H1 (cell line): ENCODE measurements at regions not wholly inside any gene's neighbourhood (a gene's known extent, or its start where the extent isn't known, plus 50 kb on each side); places are given as distances from the start of the nearest gene placed in this dataset.

Experiments used
- CTCF ChIA-PET: fragments of 300-600 bp; sonication (Branson Sonifier 250); formaldehyde crosslinking; loops from one replicate; lab custom pipeline; 2021; ENCODE audit not compliant: partially characterized antibody; lab: Charles Lee
- POLR2A ChIA-PET: fragments of 300-600 bp; sonication (Branson Sonifier 250); formaldehyde crosslinking; loops from one replicate; lab custom pipeline; 2021; ENCODE audit warnings: inconsistent platforms; ENCODE audit not compliant: partially characterized antibody; lab: Charles Lee
- DNase-seq, 2 experiments: peaks; one replicate each; pipeline versions ENCODE4 v3.0.0 to v3.0.0-alpha.2; 2010 to 2022; ENCODE audit warnings: low spot score in 2 of 2, low read depth in 1 of 2, mixed read lengths in 1 of 2
- FAIRE-seq: peaks from 2 replicates; lab custom pipeline; 2011; peaks lifted over from hg19 to GRCh38; lab: Jason Lieb, UNC
- H2AFZ ChIP-seq: 2 replicates; pipeline ENCODE4 v1.8.1; 2012; ENCODE audit warnings: low read length, inconsistent platforms
- H2AK5ac ChIP-seq: 2 replicates; pipeline ENCODE4 v1.6.1; 2013; ENCODE audit warnings: low read depth, low read length
- H2BK120ac ChIP-seq: replicated peaks from 2 replicates; pipeline ENCODE3; 2013; ENCODE audit warnings: low read depth, low read length, inconsistent platforms
- H2BK12ac ChIP-seq: 2 replicates; pipeline ENCODE4 v1.6.1; 2013; ENCODE audit warnings: low read depth, low read length
- H2BK15ac ChIP-seq: 2 replicates; pipeline ENCODE4 v1.6.1; 2013; ENCODE audit warnings: low read length
- H2BK20ac ChIP-seq: 2 replicates; pipeline ENCODE4 v1.6.1; 2013; ENCODE audit warnings: low read length
- H2BK5ac ChIP-seq: 2 replicates; pipeline ENCODE4 v1.6.1; 2013; ENCODE audit warnings: low read depth, low read length
- H3K14ac ChIP-seq: 2 replicates; pipeline ENCODE4 v1.6.1; 2013; ENCODE audit warnings: inconsistent platforms; ENCODE audit not compliant: insufficient read length
- H3K18ac ChIP-seq: 2 replicates; pipeline ENCODE4 v1.6.1; 2013; ENCODE audit warnings: low read length; ENCODE audit errors: extremely low read depth
- H3K23ac ChIP-seq: 2 replicates; pipeline ENCODE4 v1.6.1; 2013; ENCODE audit warnings: inconsistent platforms; ENCODE audit not compliant: insufficient read length
- H3K23me2 ChIP-seq: 2 replicates; pipeline ENCODE4 v1.6.1; 2013; ENCODE audit warnings: low read depth, low read length
- H3K27ac ChIP-seq: 2 replicates; pipeline ENCODE4 v1.6.1; 2011; ENCODE audit warnings: low read depth, low read length, inconsistent platforms
- H3K27me3 ChIP-seq, 4 experiments: replicated peaks in 1 of 4; 1 replicate in 1 of 4; 2 replicates in 3 of 4; pipeline versions ENCODE4 v1.6.1 to v1.8.1; 2011 to 2013; ENCODE audit warnings: low read length in 3 of 4, mild to moderate bottlenecking in 3 of 4, inconsistent platforms in 2 of 4, mixed read lengths in 2 of 4, moderate library complexity in 1 of 4; ENCODE audit not compliant: control insufficient read depth in 3 of 4, insufficient read depth in 3 of 4; ENCODE audit errors: extremely low read depth in 1 of 4
- H3K36me3 ChIP-seq, 4 experiments: 2 replicates each; pipeline versions ENCODE4 v1.6.1 to v1.8.1; 2011 to 2013; ENCODE audit warnings: mild to moderate bottlenecking in 4 of 4, low read length in 3 of 4, moderate library complexity in 2 of 4, control low read depth in 1 of 4, inconsistent platforms in 1 of 4; ENCODE audit not compliant: insufficient read depth in 4 of 4, control insufficient read depth in 2 of 4
- H3K4ac ChIP-seq: replicated peaks from 2 replicates; pipeline ENCODE3; 2013; ENCODE audit warnings: low read length, low read depth, mixed read lengths, inconsistent platforms; ENCODE audit not compliant: insufficient read length
- H3K4me1 ChIP-seq, 4 experiments: replicated peaks in 1 of 4; 1 replicate in 1 of 4; 2 replicates in 3 of 4; pipeline versions ENCODE4 v1.6.1 to v1.8.1; 2011 to 2013; ENCODE audit warnings: low read length in 3 of 4, inconsistent platforms in 2 of 4, mixed read lengths in 1 of 4; ENCODE audit not compliant: insufficient read depth in 4 of 4, control insufficient read depth in 3 of 4
- H3K4me2 ChIP-seq, 2 experiments: 2 replicates each; pipeline versions ENCODE4 v1.6.1 to v1.8.1; 2011 to 2013; ENCODE audit warnings: low read depth in 2 of 2, low read length in 2 of 2, control low read depth in 1 of 2, inconsistent platforms in 1 of 2, mild to moderate bottlenecking in 1 of 2; ENCODE audit not compliant: insufficient read depth in 1 of 2
- H3K4me3 ChIP-seq, 4 experiments: fragments of 200-600, 300-600 bp in 1 of 4; sonication (generic), shearing (Covaris generic), sonication (Bioruptor Twin) in 1 of 4; 2 replicates each; pipeline versions ENCODE4 v1.5.1 to v1.8.1; 2011 to 2016; ENCODE audit warnings: low read length in 4 of 4, low read depth in 3 of 4, control low read depth in 2 of 4, inconsistent platforms in 2 of 4, mild to moderate bottlenecking in 2 of 4, mixed read lengths in 1 of 4, moderate library complexity in 1 of 4; ENCODE audit not compliant: insufficient read depth in 2 of 4; ENCODE audit errors: extremely low read depth in 1 of 4
- H3K56ac ChIP-seq: replicated peaks from 2 replicates; pipeline ENCODE3; 2013; ENCODE audit warnings: low read depth, mild to moderate bottlenecking, mixed read lengths, low read length, inconsistent platforms; ENCODE audit not compliant: insufficient read length
- H3K79me1 ChIP-seq: 2 replicates; pipeline ENCODE4 v1.6.1; 2013; ENCODE audit warnings: low read depth, low read length, control low read depth
- H3K79me2 ChIP-seq, 2 experiments: 2 replicates each; pipeline versions ENCODE4 v1.6.1 to v1.8.1; 2012 to 2013; ENCODE audit warnings: low read length in 2 of 2, mild to moderate bottlenecking in 2 of 2, inconsistent platforms in 1 of 2; ENCODE audit not compliant: insufficient read depth in 2 of 2, control insufficient read depth in 1 of 2
- H3K9ac ChIP-seq, 4 experiments: replicated peaks in 1 of 4; 1 replicate in 1 of 4; 2 replicates in 3 of 4; pipeline versions ENCODE4 v1.6.1 to v1.8.1; 2011 to 2013; ENCODE audit warnings: low read depth in 3 of 4, low read length in 3 of 4, control low read depth in 2 of 4, mild to moderate bottlenecking in 2 of 4, moderate library complexity in 2 of 4, inconsistent platforms in 1 of 4; ENCODE audit errors: extremely low read depth in 1 of 4
- H3K9me3 ChIP-seq, 2 experiments: 2 replicates each; pipeline versions ENCODE4 v1.6.1 to v1.8.1; 2012 to 2013; ENCODE audit warnings: mild to moderate bottlenecking in 2 of 2, moderate library complexity in 2 of 2, control low read depth in 1 of 2, inconsistent platforms in 1 of 2, low read depth in 1 of 2, low read length in 1 of 2, mixed read lengths in 1 of 2; ENCODE audit not compliant: insufficient read depth in 2 of 2
- H4K20me1 ChIP-seq, 2 experiments: replicated peaks in 1 of 2; 2 replicates each; pipeline versions ENCODE3 to v1.8.1; 2011 to 2013; ENCODE audit warnings: inconsistent platforms in 2 of 2, low read length in 2 of 2, mild to moderate bottlenecking in 1 of 2; ENCODE audit not compliant: insufficient read depth in 2 of 2, control insufficient read depth in 1 of 2
- H4K5ac ChIP-seq: 2 replicates; pipeline ENCODE4 v1.6.1; 2013; ENCODE audit warnings: low read length, low read depth, mixed read lengths, inconsistent platforms; ENCODE audit not compliant: insufficient read length
- H4K8ac ChIP-seq: 2 replicates; pipeline ENCODE4 v1.8.0; 2013; ENCODE audit warnings: mild to moderate bottlenecking, moderate library complexity, low read length, inconsistent platforms; ENCODE audit not compliant: insufficient read depth; ENCODE audit errors: extremely low read depth
- H4K91ac ChIP-seq: replicated peaks from 2 replicates; pipeline ENCODE3; 2013; ENCODE audit warnings: low read length, mixed read lengths, inconsistent platforms; ENCODE audit not compliant: insufficient read length
- BACH1 ChIP-seq: IDR thresholded peaks from 2 replicates; pipeline ENCODE4 v1.6.1; 2012; ENCODE audit warnings: low read length, improper control_type of control experiment
- CTBP2 ChIP-seq: IDR thresholded peaks from 2 replicates; pipeline ENCODE4 v1.7.0; 2011; ENCODE audit warnings: borderline replicate concordance, mild to moderate bottlenecking, moderate library complexity, mixed read lengths, low read length; ENCODE audit not compliant: insufficient read depth, insufficient read length
- GABPA ChIP-seq: IDR thresholded peaks from 2 replicates; pipeline ENCODE4 v1.6.1; 2011; ENCODE audit warnings: mild to moderate bottlenecking, low read length, moderate library complexity, borderline replicate concordance; ENCODE audit not compliant: insufficient read depth
- KDM4A ChIP-seq: IDR thresholded peaks from one replicate; pipeline ENCODE4 v1.7.1; 2012; ENCODE audit warnings: low read depth, mild to moderate bottlenecking, moderate library complexity, low read length, inconsistent platforms; ENCODE audit not compliant: severe bottlenecking
- NANOG ChIP-seq: IDR thresholded peaks from 2 replicates; pipeline ENCODE4 v1.6.1; 2011; ENCODE audit warnings: low read length, low read depth, mild to moderate bottlenecking, inconsistent platforms; ENCODE audit not compliant: insufficient read depth, poor library complexity, severe bottlenecking
- POLR2AphosphoS5 ChIP-seq: IDR thresholded peaks from 2 replicates; pipeline ENCODE4 v1.6.1; 2011; ENCODE audit warnings: low read depth, low read length
- POU5F1 ChIP-seq: IDR thresholded peaks from 2 replicates; pipeline ENCODE4 v1.6.1; 2011; ENCODE audit warnings: low read depth, mild to moderate bottlenecking, low read length, moderate library complexity
- RAD21 ChIP-seq, 2 experiments: IDR thresholded peaks in 1 of 2; conservative IDR thresholded peaks in 1 of 2; 2 replicates each; pipeline ENCODE4 v1.6.1; 2011; ENCODE audit warnings: low read depth in 2 of 2, low read length in 2 of 2, improper control_type of control experiment in 1 of 2, inconsistent platforms in 1 of 2, mild to moderate bottlenecking in 1 of 2, moderate library complexity in 1 of 2
- RBBP5 ChIP-seq: IDR thresholded peaks from 2 replicates; pipeline ENCODE4 v1.7.1; 2012; ENCODE audit warnings: low read depth, mild to moderate bottlenecking, inconsistent platforms, low read length, moderate library complexity, borderline replicate concordance
- SIN3A ChIP-seq, 2 experiments: IDR thresholded peaks in 1 of 2; conservative IDR thresholded peaks in 1 of 2; 2 replicates each; pipeline ENCODE4 v1.6.1; 2011 to 2012; ENCODE audit warnings: low read length in 2 of 2, improper control_type of control experiment in 1 of 2, low read depth in 1 of 2, mild to moderate bottlenecking in 1 of 2
- SP1 ChIP-seq: IDR thresholded peaks from 2 replicates; pipeline ENCODE4 v1.6.1; 2011; ENCODE audit warnings: low read depth, low read length
- SUZ12 ChIP-seq: fragments of 200-600 bp; sonication (generic); IDR thresholded peaks from 2 replicates; pipeline ENCODE4 v1.6.1; 2012; ENCODE audit warnings: mild to moderate bottlenecking, inconsistent platforms, low read length, moderate library complexity, mixed read lengths
- TCF12 ChIP-seq: IDR thresholded peaks from 2 replicates; pipeline ENCODE4 v1.6.1; 2011; ENCODE audit warnings: low read depth, mild to moderate bottlenecking, low read length
- WGBS, 2 experiments: shearing (Covaris generic) in 1 of 2; methylation state at CpG; one replicate each; pipeline versions ENCODE4 v1.1.6 to v1.1.7; 2013 to 2015; ENCODE audit warnings: low lambda C conversion rate in 2 of 2, mixed read lengths in 2 of 2, inconsistent platforms in 1 of 2, low coverage in 1 of 2, missing lambda C conversion rate in 1 of 2; ENCODE audit not compliant: insufficient replicate concordance in 2 of 2, insufficient coverage in 1 of 2, insufficient read length in 1 of 2; ENCODE audit errors: extremely low coverage in 1 of 2, missing lambda C conversion rate in 1 of 2; 5-methylcytosine and 5-hydroxymethylcytosine counted together
- TF ChIP-seq, protein P1 (sequence below): IDR thresholded peaks from 2 replicates; pipeline ENCODE4 v1.6.1; 2012; ENCODE audit warnings: inconsistent platforms

DNA sequence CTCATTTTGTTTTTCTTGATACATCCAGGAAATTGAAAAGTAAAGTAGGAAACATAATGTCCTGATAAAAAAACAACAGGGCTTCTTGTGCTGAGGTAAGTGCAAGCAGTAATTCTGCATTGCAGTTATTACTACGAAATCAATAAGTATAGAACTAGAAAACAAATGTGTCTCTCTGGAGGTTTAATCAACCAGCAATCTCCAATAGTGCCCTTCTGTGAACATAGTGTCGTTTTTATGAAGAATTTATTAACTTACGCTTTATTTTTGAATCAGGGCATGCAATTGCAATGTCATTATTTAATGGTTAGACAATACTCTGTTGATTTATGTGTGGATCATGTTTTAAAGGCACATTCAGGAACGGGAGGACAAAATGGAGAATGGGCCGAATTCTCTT is 494.1 kb upstream of the NOVA1 start:
- no peaks in the 10 kb centered on the region for H4K20me1 ChIP-seq
- no peaks in the 10 kb centered on the region for H3K9me3 ChIP-seq
- no peak overlapping the region for H2BK120ac ChIP-seq
- H3K18ac ChIP-seq, result no peak overlapping the region
- H2BK5ac ChIP-seq, result no peak overlapping the region
- FAIRE-seq (no peak), DNase-seq (no peak)
- no peak overlapping the region for H2BK20ac ChIP-seq
- H4K91ac ChIP-seq, result no peak overlapping the region
- 72% methylated on average over 5 of the region's 5 CpGs; no CpG with 5 or more reads in 1 of the 2 experiments for WGBS, 2 experiments
- no peak overlapping the region for H4K5ac ChIP-seq
- H3K79me2 ChIP-seq, result no peaks in the 10 kb centered on the region
- no peak overlapping the region for H3K56ac ChIP-seq
- CTCF ChIA-PET, result no interaction called here
- no peak overlapping the region for H2AFZ ChIP-seq
- H3K27me3 ChIP-seq, result no peaks in the 10 kb centered on the region
- POLR2A ChIA-PET, result no interaction called here
- no peak overlapping the region for H2AK5ac ChIP-seq
- H3K23me2 ChIP-seq, result no peaks in the 10 kb centered on the region
- H2BK12ac ChIP-seq, result no peak overlapping the region
- H3K36me3 ChIP-seq, result no peaks in the 10 kb centered on the region
- no peak overlapping the region for H3K27ac ChIP-seq
- no peak overlapping the region for H3K9ac ChIP-seq
- no peak overlapping the region for H3K4me3 ChIP-seq
- no peaks in the 10 kb centered on the region for H3K79me1 ChIP-seq
- no peak overlapping the region for H3K4ac ChIP-seq
- H3K14ac ChIP-seq, result no peak overlapping the region
- no peak overlapping the region for H3K4me2 ChIP-seq
- H2BK15ac ChIP-seq, result no peak overlapping the region
- no peak overlapping the region for H3K23ac ChIP-seq
- H3K4me1 ChIP-seq, result no peaks in the 10 kb centered on the region
- no peak overlapping the region for H4K8ac ChIP-seq
- TF ChIP-seq NANOG, result no peak
- TF ChIP-seq SP1, result no peak
- no peak for TF ChIP-seq TCF12
- TF ChIP-seq SIN3A (conservative IDR thresholded peaks at IDR 0.05 in 1 of 2, IDR thresholded peaks at IDR 0.05 in 1 of 2; ENCODE audit: low read depth in 1 of 2, low read length in 2 of 2), result no peak
- no peak for TF ChIP-seq KDM4A
- TF ChIP-seq, protein P1, sequence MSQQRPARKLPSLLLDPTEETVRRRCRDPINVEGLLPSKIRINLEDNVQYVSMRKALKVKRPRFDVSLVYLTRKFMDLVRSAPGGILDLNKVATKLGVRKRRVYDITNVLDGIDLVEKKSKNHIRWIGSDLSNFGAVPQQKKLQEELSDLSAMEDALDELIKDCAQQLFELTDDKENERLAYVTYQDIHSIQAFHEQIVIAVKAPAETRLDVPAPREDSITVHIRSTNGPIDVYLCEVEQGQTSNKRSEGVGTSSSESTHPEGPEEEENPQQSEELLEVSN, result no peak
- TF ChIP-seq POLR2AphosphoS5, result no peak
- TF ChIP-seq RBBP5, result no peak
- no peak for TF ChIP-seq BACH1
- TF ChIP-seq CTBP2, result no peak
- TF ChIP-seq SUZ12, result no peak
- no peak for TF ChIP-seq RAD21 (IDR thresholded peaks at IDR 0.05 in 1 of 2, conservative IDR thresholded peaks at IDR 0.05 in 1 of 2; ENCODE audit: low read depth in 2 of 2, low read length in 2 of 2)
- no peak for TF ChIP-seq GABPA
- no peak for TF ChIP-seq POU5F1
